ENCODE measurements at regions not wholly inside any gene's neighbourhood (a gene's known extent, or its start where the extent isn't known, plus 50 kb on each side); places are given as distances from the start of the nearest gene placed in this dataset.

GRCh38 chr6:165090242-165090641 lies 219.2 kb downstream of the C6orf118 start:
- Histone ChIP-seq H3K27ac (replicated peaks in 1 of 4) (no peak overlapping the region), H3K9me3 (no peaks in the 10 kb centered on the region), H3K4me3 (no peak overlapping the region), H3K27me3 (no peaks in the 10 kb centered on the region), H3K36me3 (no peaks in the 10 kb centered on the region), H3K4me1 (no peaks in the 10 kb centered on the region)
- 75% methylated on average over 8 of the region's 8 CpGs for WGBS
- no peak for TF ChIP-seq CTCF (IDR thresholded peaks at IDR 0.05)
- no peak for DNase-seq (ENCODE audit: extremely low spot score)
- intact Hi-C loops (cut with DNase I) = no loop called here

- H3K27me3 ChIP-seq = no peaks in the 10 kb centered on the region
- H3K36me3 ChIP-seq = no peaks in the 10 kb centered on the region
- 54% methylated on average over 3 of the region's 3 CpGs for WGBS
- H3K4me1 ChIP-seq = no peaks in the 10 kb centered on the region
- H3K4me3 ChIP-seq = no peak overlapping the region
- H3K27ac ChIP-seq (replicated peaks in 1 of 4) = no peak overlapping the region
- DNase-seq (ENCODE audit: extremely low spot score) = no peak
- TF ChIP-seq CTCF (IDR thresholded peaks at IDR 0.05) (no peak), POLR2A (IDR thresholded peaks at IDR 0.05; ENCODE audit: low read depth) (no peak), EP300 (IDR thresholded peaks at IDR 0.05) (no peak), POLR2AphosphoS5 (IDR thresholded peaks at IDR 0.05) (no peak)
- intact Hi-C loops (cut with DNase I) = no loop called here
- no peaks in the 10 kb centered on the region for H3K9me3 ChIP-seq
Observed at GRCh38 chr6:165086814-165087213, 222.6 kb downstream of the C6orf118 start.

- 82% methylated on average over 2 of the region's 2 CpGs for WGBS
- no peak for DNase-seq (ENCODE audit: extremely low spot score)
- TF ChIP-seq CTCF (IDR thresholded peaks at IDR 0.05) = no peak
- TF ChIP-seq EP300 (IDR thresholded peaks at IDR 0.05) = no peak
- TF ChIP-seq POLR2A (IDR thresholded peaks at IDR 0.05; ENCODE audit: low read depth) = no peak
- TF ChIP-seq POLR2AphosphoS5 (IDR thresholded peaks at IDR 0.05) = no peak
Observed at GRCh38 chr6:165082636-165083035, 226.8 kb downstream of the C6orf118 start.

GRCh38 chr6:165081944-165082532 lies 227.4 kb downstream of the C6orf118 start:
- H3K27me3 ChIP-seq = no peaks in the 10 kb centered on the region
- H3K4me1 ChIP-seq = no peaks in the 10 kb centered on the region
- TF ChIP-seq CTCF (IDR thresholded peaks at IDR 0.05) (no peak), EP300 (IDR thresholded peaks at IDR 0.05) (no peak), POLR2AphosphoS5 (IDR thresholded peaks at IDR 0.05) (no peak), POLR2A (IDR thresholded peaks at IDR 0.05; ENCODE audit: low read depth) (no peak)
- DNase-seq (ENCODE audit: extremely low spot score) = no peak
- no peak overlapping the region for H3K27ac ChIP-seq (replicated peaks in 1 of 4)
- no peaks in the 10 kb centered on the region for H3K36me3 ChIP-seq
- 69% methylated on average over 9 of the region's 9 CpGs for whole genome bisulfite sequencing
- intact Hi-C loops (cut with DNase I) = no loop called here
- H3K4me3 ChIP-seq = no peak overlapping the region
- H3K9me3 ChIP-seq = no peaks in the 10 kb centered on the region

More at GRCh38 chr6:165082636-165083035, 226.8 kb downstream of the C6orf118 start:
- no peaks in the 10 kb centered on the region for H3K4me1 ChIP-seq
- no peak overlapping the region for H3K4me3 ChIP-seq
- intact Hi-C loops (cut with DNase I) = no loop called here
- H3K9me3 ChIP-seq = no peaks in the 10 kb centered on the region
- no peak overlapping the region for H3K27ac ChIP-seq (replicated peaks in 1 of 4)
- H3K27me3 ChIP-seq = no peaks in the 10 kb centered on the region
- no peaks in the 10 kb centered on the region for H3K36me3 ChIP-seq

- intact Hi-C loops (cut with DNase I) = no loop called here
- 81% methylated on average over 2 of the region's 2 CpGs for WGBS
- TF ChIP-seq POLR2AphosphoS5 (IDR thresholded peaks at IDR 0.05) (no peak), POLR2A (IDR thresholded peaks at IDR 0.05; ENCODE audit: low read depth) (no peak), CTCF (IDR thresholded peaks at IDR 0.05) (no peak), EP300 (IDR thresholded peaks at IDR 0.05) (no peak)
Observed at GRCh38 chr6:165077876-165078275, 231.5 kb downstream of the C6orf118 start.

More at GRCh38 chr6:165077876-165078275, 231.5 kb downstream of the C6orf118 start:
- DNase-seq (ENCODE audit: extremely low spot score) = no peak
- no peaks in the 10 kb centered on the region for H3K36me3 ChIP-seq
- H3K4me3 ChIP-seq = no peak overlapping the region
- H3K9me3 ChIP-seq = no peaks in the 10 kb centered on the region
- no peak overlapping the region for H3K27ac ChIP-seq (replicated peaks in 1 of 4)
- no peaks in the 10 kb centered on the region for H3K4me1 ChIP-seq
- H3K27me3 ChIP-seq = no peaks in the 10 kb centered on the region

Data from esophagus muscularis mucosa (tissue), 4 donors.